GM21423 (cell line): ENCODE measurements at regions not wholly inside any gene's neighbourhood (a gene's known extent, or its start where the extent isn't known, plus 50 kb on each side); places are given as distances from the start of the nearest gene placed in this dataset.

Source experiments
- ATAC-seq: cut with Tn5 transposase; IDR thresholded peaks from one replicate; pipeline ENCODE4 v1.9.1; 2021; ENCODE audit warnings: mild to moderate bottlenecking, moderate library complexity; ENCODE audit not compliant: unreplicated experiment

- ATAC-seq, result no peak
Observed at GRCh38 chr6:26284537-26285142, 80.4 kb upstream of the BTN3A2 start.

- peak; percentile 71 for ATAC-seq
Observed at GRCh38 chr6:26285143-26286134, 79.6 kb upstream of the BTN3A2 start.

- no peak for ATAC-seq
Observed at GRCh38 chr6:26286168-26286877, 78.7 kb upstream of the BTN3A2 start.

- no peak for ATAC-seq
Observed at GRCh38 chr6:26288155-26288554, 76.8 kb upstream of the BTN3A2 start.

- ATAC-seq, result no peak
Observed at GRCh38 chr6:26290941-26291340, 74.1 kb upstream of the BTN3A2 start.

- ATAC-seq, result no peak
Observed at GRCh38 chr6:26292709-26293108, 72.3 kb upstream of the BTN3A2 start.

- ATAC-seq, result no peak
Observed at GRCh38 chr6:26294302-26294701, 70.7 kb upstream of the BTN3A2 start.

- no peak for ATAC-seq
Observed at GRCh38 chr6:26295691-26296555, 69.1 kb upstream of the BTN3A2 start.

- no peak for ATAC-seq
Observed at GRCh38 chr6:26296556-26296856, 68.5 kb upstream of the BTN3A2 start.

GRCh38 chr6:26296857-26297648 is 67.9 kb upstream of the BTN3A2 start:
- no peak for ATAC-seq

GRCh38 chr6:26299286-26300042 is 65.5 kb upstream of the BTN3A2 start:
- no peak for ATAC-seq

GRCh38 chr6:26300043-26300331 is 65.0 kb upstream of the BTN3A2 start:
- ATAC-seq, result no peak

- ATAC-seq, result no peak
Observed at GRCh38 chr6:26300359-26300758, 64.6 kb upstream of the BTN3A2 start.

- ATAC-seq, result no peak
Observed at GRCh38 chr6:26300828-26301227, 64.2 kb upstream of the BTN3A2 start.

- ATAC-seq, result no peak
Observed at GRCh38 chr6:26301638-26302037, 63.4 kb upstream of the BTN3A2 start.

- ATAC-seq, result no peak
Observed at GRCh38 chr6:26302941-26303559, 61.9 kb upstream of the BTN3A2 start.

GRCh38 chr6:26304213-26304796 is 60.7 kb upstream of the BTN3A2 start:
- no peak for ATAC-seq

- peak; percentile 38 for ATAC-seq
Observed at GRCh38 chr6:26304797-26305640, 60.0 kb upstream of the BTN3A2 start.
